GM12873 (cell line): ENCODE measurements at regions not wholly inside any gene's neighbourhood (a gene's known extent, or its start where the extent isn't known, plus 50 kb on each side); places are given as distances from the start of the nearest gene placed in this dataset.

Source experiments
- TF ChIP-seq, protein P1 (sequence below): IDR thresholded peaks from 2 replicates; pipeline ENCODE4 v1.5.1; 2012; ENCODE audit warnings: low read depth, mild to moderate bottlenecking, moderate library complexity, low read length, control low read depth; ENCODE audit not compliant: insufficient read depth; ENCODE audit errors: missing control alignments

DNA sequence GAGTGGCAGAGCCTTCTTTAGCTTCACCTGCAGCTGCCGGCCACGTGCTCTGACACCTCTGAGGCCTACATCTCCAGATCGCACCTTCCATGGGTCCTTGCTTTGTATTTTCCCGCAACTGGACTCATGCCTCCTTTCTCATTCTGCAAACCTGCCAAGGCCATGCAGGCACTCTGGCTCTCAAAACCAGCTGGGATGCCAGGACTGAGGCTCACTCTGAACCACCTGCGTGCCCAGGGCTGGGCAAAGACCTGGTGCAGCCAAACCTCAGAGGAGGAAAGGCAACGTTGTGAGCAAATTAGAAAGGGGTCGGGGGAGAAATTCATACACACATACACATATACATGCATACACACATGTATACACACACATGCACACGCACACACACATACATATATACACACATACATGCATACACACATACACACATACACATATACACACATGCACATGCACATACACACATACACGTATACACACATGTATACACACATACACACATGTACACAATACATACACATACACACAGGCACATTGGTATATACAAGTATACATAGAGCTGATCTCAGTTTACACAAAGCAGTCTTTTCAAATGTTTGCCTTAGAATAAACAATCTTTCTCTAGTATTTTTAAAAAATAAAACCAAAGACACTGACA is 125.2 kb downstream of the RTP5 start:
- TF ChIP-seq, protein P1, sequence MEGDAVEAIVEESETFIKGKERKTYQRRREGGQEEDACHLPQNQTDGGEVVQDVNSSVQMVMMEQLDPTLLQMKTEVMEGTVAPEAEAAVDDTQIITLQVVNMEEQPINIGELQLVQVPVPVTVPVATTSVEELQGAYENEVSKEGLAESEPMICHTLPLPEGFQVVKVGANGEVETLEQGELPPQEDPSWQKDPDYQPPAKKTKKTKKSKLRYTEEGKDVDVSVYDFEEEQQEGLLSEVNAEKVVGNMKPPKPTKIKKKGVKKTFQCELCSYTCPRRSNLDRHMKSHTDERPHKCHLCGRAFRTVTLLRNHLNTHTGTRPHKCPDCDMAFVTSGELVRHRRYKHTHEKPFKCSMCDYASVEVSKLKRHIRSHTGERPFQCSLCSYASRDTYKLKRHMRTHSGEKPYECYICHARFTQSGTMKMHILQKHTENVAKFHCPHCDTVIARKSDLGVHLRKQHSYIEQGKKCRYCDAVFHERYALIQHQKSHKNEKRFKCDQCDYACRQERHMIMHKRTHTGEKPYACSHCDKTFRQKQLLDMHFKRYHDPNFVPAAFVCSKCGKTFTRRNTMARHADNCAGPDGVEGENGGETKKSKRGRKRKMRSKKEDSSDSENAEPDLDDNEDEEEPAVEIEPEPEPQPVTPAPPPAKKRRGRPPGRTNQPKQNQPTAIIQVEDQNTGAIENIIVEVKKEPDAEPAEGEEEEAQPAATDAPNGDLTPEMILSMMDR, result no peak

DNA sequence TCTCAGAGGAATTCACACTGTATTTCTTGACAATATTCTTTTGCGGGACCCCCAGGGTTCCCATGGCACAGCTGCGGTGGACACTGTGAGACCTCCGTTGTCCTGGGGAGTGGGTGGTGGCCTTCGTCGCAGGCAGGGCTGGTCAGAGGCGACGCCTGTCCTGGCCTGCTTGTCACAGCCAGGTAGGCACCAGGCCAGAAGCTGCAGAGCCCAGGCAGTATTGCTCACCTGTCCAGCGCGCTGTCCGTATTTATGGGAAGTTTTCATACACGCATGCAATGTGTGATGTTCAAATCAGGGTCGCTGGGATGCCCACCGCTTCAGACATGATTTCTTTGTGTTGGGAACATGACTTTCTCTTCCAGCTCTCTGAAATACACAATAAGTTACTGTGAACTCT is 126.6 kb downstream of the RTP5 start:
- TF ChIP-seq, protein P1, result no peak

DNA sequence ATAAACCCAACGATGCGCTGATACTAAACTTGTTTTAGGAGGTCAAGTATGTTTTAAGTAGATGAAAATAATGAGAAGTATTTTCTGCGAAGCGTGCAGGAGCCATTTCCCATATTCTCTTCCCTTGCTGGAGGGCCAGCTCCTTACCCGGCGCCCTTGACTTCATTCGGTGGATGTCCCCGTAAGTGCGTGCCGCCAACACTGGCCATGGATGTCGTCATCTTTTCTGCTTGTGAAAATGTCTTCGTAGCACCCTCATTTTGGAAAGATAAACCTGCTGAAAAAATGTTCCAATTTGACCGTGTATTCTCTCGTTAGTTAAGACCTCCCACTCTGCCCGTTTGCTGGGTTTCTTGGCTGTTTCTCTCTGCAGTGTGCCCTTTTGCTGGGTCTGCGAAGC is 127.5 kb downstream of the RTP5 start:
- TF ChIP-seq, protein P1, result no peak

DNA sequence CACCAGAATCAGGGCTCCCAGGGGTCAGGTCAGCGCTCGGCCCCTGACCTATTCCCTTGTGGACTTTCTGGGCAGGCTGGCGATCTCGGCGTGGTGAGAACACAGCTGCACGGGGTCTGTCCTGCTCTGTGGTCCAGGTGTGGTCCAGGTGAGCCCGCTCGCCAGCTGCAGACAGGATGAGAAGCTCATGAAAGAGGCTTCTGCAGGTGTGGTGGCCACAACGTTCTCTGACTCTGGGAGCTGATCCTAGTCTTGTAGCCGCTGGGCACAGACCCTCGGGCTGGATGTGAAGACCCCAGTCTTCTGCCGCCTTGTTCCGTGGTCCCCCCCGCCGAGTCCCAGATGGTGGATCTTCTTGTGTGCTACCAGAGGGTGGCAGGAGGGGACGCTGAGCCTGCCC is 129.7 kb downstream of the RTP5 start:
- TF ChIP-seq, protein P1, result no peak

DNA sequence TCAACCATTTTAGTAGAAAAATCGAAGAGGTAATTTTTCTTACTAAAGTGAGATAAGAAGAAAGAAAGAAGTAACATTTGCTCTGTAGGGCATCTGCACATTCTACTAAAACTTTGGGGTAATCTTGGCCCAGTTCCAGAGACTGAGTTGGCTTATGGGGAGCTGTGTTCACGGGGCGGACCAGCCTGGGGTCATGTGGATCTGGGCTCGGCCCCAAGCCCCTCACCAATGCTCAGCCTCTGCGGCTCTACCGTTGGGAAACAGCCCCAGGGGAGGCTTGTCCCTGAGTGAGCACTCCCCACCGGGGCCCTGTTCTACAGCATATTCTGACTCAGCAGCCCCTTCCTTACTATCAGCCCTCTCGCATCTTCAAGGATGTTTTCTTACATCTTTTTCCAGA is 132.3 kb downstream of the RTP5 start:
- TF ChIP-seq, protein P1, result no peak

DNA sequence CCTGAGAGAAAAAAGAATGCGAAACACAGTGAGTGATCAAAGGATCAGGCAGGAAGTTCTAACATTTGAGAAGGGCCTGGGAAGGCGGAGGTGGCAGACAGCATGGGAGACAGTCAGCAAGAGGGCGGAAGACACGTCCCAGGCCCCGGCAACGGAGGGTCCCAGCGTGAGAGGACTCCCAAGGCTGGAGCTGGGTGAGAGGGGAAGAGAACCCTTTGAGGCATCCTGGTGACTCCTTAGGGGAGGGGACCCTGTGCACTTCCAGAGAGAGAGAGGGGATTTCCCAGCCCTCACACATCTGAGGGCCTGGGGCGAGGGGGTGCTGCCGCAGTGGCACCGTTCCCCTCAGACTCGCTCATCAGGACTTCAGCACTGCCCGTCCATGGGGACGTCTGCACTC is 133.4 kb downstream of the RTP5 start:
- TF ChIP-seq, protein P1, result no peak

DNA sequence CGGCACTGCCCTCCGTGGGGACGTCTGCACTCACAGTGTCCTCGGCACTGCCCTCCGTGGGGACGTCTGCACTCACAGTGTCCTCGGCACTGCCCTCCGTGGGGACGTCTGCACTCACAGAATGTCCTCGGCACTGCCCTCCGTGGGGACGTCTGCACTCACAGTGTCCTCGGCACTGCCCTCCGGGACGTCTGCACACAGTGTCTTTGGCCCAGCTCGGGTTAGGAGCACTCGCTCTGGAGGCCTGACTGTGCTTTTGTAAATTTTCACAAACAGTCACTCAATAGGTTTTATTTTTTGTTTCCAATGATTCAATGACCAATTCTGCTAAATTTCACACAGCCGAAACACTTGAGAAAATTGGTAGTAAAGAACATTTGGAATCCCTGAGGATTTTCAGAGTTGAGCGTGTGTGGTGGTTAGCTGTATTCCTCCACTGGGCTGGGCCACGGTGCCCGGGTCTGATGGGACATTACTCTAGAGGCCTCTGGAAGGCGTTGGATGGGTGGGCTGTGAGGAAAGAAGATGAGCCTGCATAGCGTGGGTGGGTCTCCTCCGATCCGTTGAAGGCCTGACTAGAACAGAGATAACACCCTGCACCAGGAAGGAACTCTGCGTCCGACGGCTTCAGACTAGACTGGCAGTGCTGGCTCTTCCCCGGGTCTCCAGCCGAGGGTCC is 134.8 kb downstream of the RTP5 start:
- TF ChIP-seq, protein P1, result no peak
